ENCODE measurements at regions not wholly inside any gene's neighbourhood (a gene's known extent, or its start where the extent isn't known, plus 50 kb on each side); places are given as distances from the start of the nearest gene placed in this dataset.
"Not testable (repeated sequence)": the region's sequence is repeated elsewhere in the genome, so short reads cannot be mapped to it uniquely, and the experiment has no call there.

DNA sequence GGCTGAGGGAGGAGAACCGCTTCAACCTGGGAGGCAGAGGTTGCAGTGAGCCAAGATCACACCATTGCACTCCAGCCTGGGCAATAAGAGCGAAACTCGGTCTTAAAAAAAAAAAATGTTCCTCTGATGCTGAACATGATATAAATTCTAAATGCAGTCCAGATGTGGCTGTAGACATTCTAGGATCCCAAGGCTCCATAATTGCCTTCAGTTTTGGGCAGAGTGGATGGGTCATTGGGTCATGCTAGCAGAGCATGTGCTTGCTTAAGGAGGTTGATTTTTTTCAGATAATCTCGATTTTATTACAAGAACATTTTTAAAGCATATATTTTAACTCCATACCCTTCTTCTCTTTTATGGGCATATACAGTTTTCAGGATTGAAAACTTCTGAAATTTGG, 112.0 kb downstream of the UTRN start:
- DNase-seq: no peak

DNA sequence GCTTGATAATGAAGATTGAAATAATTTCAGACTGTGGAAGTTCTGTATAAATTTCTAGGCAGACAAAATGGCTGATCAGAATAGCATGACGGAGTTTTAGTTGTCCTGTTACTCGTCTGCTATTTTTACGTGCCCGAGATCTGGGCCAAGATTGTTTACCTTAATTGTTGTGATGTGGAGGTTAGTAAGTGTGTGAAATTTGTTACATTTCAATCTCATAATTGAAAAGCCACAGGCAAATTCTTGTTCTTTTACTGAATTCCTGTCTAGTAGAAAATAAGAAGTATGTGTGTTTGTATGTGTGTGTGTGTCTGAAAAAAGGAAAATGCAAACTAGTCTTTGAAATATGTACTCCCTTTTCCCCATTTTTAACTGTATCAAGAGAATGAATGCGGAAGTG, 115.2 kb downstream of the UTRN start:
- no peak for DNase-seq

DNA sequence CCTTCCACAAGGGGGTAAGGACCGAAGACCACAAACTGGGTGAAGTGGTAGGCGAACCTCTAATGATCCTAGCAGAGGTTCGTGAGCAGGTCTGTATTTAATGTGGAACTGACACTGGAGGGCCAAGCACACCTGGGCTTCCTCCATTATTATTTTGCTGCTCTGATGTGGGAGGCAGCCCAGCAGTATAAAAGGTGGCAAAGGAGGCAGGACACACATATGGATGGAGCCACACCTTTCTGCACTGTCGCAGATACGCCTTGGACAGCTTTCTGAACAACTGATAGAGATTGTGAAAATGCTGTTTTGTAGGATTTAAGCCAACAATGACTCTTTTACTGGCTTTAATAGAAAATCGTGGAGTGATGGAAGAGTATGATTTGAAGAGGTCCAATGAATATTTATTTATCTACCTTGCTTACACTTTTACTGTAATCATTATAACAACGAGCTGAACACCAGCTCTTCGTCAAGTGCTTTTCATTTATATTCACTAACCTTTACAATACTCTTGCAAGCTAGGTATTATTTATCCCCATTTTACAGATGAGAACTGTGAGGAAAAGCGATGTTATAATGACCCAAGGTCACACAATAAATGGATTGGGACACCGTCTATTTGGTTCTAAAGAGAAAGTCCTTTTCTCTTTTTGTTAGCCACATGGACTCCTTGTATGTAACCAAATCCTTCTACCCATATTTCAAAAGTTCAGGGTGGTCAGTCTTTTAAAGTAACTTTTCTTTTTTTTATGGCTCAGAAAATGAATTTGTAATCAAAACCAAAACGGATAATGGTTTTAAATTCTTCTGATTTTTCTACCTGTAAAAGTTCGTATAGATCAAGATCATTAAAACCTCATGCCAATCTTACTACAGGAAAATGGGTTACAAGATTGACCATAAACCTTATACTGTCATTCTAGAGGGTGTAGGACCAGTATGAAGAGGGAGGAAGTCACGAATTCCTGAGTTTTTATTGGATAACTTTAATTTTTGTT, 116.9 kb downstream of the UTRN start:
- no peak for DNase-seq

DNA sequence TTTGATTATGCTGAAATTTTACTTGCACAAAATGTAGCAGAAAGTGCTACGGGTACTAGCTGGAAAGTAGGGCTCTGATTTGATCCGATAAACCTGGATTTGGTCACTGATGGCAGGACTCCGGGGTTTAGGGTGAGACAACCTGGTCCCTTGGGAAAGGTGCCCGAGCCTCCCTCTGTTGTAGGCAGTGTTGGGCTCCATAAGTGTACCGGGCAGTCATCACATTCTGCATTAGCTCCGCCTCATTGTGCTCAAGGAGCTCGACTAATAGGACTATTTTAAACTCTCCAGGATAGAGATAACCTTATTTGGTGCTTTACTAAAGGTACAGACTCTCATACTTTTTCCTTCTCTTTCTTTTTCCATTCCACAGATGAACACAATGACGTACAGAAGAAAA, 117.6 kb downstream of the UTRN start:
- no peak for DNase-seq

DNA sequence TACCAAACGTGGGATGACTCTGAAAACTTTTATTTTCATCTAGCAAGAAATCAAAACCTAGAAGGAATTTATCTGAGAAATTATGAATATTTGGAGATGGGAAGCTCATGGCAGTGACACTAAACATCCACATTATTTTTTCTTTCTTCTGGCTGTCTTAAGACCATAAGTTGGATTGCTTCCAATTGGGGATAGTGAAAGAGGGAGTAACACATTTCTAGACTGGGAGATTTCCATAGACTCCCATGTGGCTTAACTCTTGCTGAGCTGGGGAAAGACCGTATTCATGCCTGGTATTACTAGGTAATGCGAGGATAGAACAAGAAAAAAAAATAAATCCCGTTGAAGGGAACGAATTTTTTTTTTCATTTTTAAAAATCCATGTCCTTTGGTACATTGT, 120.0 kb downstream of the UTRN start:
- DNase-seq: no peak

DNA sequence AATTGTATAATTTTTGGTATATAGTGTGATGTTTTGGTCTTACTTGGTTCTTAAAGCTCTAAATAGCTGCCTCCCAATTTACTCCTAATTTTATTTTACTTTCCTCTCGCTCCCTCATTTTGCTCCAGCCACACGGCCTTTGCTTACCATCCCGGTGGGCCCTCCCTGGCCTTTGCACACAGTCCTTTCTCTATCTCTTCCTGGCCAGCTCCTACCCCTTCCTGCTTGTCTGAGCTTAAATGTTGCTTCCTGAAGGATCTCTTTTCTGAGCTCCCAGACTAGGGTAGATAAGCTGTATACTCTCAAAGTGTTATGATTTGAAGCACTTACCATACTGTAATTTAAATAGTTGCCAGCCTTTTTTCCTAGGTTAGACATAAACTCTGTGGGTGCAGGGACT, 121.7 kb downstream of the UTRN start:
- DNase-seq: no peak

DNA sequence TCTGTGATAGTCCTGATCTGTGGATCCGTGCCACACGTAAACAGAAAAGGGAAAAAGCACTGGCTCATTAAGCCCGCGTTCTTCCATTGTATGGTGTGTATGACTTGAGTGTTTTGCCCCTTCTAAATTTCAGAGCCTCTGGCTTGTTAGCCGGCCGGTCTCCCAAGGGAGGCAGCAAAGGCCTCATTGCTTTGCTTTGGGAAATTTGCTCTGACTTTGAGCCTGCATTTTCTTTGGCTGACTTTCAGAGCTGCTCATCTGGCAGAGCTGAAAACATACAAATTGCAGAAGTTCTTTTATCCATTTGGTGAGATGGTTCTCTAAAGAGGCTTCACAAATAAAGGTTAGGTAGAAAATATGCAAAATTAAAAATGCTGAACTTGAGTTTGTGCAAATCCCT, 123.0 kb downstream of the UTRN start:
- no peak for DNase-seq

DNA sequence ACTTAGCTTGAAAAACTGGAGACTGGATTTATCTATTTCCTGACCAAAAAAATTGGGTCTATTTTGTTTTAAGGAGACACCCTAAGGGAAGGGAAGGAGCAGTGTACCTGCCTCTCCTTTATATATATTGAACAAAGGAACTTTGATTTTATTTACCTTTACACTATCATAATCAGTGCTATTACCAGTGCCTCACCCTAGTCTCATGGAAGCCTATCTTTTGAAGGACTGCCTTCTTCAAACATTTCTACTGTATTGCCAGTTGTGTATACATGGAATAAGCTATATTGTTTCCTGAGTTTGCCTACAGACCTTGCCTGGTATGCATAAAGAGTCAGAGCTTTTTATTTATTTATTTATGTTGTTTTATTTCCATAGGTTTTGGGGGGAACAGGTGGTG, 124.9 kb downstream of the UTRN start:
- no peak for DNase-seq

DNA sequence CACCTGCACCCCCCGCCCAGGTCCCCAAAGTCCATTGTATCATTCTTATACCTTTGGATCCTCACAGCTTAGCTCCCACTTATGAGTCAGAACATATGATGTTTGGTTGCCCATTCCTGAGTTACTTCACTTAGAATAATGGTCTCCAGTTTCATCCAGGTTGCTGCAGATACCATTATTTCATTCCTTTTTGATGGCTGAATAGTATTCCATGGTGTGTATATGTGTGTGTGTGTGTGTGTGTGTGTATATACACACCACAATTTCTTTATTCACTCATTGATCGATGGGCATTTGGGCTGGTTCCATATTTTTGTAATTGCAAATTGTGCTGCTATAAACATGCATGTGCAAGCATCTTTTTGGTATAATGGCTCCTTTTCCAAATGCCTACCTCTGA, 125.4 kb downstream of the UTRN start:
- not testable (repeated sequence) for DNase-seq

DNA sequence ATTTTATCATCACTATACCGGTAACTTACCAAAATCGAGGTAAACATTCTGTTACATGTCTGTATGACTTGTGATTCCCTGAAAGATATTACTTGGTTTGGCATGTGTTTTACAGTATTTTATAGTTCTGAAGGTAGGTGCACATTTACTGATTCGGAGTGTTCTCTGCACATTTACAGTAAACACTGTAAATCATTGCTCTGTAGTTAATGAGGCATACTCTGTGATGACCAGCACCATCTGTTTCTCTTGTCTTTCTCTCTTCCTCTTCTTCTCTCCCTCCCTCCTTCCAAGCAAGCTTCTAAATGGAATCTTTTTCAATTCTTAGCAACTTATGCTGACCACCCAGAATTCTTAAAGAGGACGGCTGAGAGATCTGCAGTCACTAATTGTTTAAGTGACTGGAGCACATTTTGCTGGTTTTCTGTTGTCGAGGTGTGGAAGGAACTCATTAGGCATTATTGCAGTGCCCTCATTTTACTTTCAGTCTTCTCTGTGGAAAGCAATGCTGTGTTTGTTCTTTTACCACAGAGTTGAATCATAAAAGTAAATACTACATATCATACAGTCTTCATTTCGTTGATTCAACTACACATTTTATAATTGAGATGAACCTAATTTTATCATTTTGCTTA, 126.5 kb downstream of the UTRN start:
- no peak for DNase-seq

DNA sequence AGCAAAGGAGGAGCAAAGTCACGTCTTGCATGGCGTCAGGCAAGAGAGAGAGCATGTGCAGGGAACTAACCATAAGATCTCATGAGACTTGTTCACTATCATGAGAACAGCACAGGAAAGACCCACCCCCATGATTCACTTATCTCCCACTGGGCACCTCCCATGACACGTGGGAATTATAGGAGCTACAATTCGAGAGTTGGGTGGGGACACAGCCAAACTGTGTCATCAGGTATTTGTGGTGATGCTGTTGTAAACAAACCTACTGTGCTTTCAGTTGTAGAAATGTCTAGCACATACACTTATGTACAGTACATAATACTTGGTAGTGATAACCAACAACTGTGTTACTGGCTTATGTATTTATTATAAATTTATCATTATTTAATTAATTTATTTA, 128.3 kb downstream of the UTRN start:
- DNase-seq: no peak

DNA sequence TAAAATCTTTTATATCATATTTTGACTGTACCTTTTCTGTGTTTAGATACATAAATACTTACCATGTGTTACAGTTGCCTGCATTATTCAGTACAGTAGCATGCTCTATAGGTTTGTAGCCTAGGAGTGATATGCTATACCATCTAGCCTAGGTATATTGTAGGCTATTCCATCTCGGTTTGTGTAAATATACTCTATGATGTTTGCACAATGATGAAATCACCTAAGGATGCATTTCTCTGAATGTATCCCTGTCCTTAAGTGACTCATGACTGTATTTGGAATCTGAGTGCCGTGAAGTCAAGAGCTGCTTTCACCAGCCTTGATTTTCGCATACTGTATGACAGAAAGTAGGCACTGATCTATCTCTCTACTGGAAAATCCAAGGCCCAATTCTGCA, 129.9 kb downstream of the UTRN start:
- no peak for DNase-seq

DNA sequence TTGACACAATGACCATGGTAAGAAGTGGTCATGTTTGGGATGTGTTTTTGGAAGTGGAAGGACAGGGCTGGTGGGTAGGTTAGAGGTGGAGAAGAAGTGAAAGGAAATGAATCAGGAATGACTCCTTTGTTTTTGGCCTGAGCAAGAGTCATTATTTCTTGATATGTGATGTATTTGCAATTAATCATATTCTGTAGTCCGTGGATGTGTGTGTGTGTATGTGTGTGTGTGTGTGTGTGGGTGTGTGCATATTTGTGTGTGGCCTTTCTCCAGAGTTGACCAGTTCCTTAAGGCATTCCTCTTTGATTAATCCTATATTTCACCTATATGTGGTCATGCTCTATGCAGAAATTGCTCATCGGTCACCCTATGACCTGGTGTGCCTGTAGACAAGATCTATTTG, 130.7 kb downstream of the UTRN start:
- no peak for DNase-seq

DNA sequence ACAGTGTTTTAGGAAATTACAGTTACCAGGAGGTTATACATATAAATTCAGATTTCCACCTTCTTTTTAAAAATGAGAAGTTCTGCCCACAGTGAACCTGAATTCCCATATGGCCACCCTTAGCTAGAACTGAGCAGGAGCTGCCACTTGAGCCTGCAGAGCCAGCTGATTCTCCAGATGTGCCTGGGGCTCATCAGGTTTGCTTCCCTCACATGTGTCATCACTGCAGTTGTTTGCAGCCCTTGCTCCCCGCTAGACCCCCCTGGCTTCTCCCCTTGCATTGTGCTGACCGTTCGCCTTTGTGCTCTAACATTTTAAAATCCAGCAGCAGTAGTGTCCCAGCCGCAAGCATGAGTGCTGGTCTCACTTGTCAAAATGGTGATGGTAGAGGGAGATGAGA, 131.1 kb downstream of the UTRN start:
- DNase-seq: no peak

DNA sequence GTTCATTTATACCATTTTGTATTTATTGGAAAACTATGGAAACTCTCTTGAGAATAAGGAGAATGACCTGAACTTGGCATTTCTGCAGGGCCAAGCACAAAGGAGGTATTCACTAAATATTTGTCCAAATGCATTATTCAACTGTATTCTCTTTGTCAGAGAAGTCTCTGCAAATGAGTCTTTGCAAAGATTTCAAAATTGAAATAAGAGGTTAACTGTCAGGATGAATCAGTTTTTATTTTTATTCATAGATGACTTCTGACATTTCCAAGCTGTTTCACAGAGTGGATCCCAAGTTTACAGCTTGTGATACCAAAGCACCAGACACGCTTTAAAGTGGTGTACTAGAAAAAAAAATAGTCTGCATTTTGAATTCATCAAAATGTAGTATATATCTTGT, 131.6 kb downstream of the UTRN start:
- DNase-seq: no peak

DNA sequence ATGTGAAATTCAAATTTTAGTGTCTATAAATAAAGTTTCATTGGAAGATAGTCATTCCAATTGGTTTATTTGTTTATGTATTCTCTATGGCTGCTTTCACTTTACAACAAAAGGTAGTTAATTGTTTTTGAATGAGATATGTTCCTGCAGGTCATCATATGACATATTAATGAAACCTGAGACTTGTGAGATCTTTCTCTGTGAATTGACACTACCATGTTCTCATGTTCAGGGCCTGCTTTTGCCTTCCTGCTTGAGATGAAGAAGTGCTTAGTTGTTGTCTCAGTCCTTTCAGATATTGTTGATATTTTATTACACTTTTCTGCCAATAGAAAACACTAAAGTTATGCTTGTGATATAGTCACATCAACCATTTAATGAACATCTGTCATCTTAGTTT, 132.5 kb downstream of the UTRN start:
- no peak for DNase-seq

DNA sequence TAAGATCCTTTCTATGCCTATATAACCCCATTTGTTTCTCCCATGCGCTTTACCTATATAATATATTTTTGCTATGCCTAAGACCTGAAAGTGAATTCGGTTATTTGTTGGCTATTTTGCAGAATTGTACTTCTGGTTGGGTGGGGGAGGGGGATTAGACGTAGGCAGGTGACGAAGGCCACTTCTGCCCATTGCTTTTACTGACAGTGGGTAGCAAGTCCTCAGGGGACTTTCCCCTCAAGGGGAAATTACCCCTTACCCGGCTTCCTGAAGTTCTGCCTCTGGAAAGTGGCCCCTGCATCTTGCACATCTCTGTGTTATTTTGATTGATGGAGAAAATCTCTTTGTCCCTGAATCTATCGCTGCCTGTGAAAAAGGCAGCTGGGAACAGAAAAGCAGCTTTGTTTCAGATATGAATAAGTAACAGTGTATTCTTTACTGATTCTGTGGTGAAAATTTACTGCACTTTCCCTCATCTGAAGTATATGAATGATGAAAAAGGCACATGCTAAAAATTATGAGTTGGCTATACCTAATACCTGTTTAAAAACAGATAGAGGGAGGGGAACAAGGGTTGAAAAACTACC, 133.9 kb downstream of the UTRN start:
- DNase-seq: no peak

DNA sequence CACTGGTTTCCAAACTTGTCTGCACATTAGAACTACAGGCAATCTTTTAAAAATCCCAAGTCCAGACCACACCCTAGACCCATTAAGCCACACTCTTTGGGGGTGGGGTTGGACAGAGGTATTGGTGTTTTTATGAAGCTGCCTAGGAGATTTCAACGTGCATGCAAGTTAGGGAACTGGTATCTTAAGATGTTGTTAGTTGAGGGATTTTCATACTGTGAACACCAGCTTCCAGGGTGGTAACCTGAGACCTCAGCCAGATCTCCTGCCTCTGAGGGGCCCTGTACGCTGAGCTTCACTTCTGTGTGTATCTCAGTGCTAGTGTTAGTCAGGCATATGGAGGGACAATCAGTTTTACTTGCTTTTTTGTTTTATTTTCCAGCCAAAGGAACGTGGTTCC, 138.0 kb downstream of the UTRN start:
- no peak for DNase-seq

DNA sequence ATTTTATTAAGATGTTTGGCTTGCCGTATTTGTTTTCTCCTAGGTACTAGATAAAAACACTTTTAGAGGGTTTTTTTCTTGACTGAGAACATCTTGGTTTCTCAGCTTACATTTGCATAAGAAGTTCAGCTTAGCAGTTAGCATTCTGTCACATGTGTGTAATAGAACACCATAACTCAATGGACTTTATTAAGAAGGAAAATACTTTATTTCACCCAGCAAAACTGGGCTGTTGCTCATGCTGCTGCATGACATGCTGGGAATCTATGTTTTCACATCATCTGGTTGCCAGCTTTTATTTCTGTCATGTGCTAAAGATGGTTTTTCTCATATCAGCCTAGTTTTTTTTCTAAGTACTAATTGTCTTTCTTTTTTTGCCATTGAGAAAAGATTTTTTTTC, 144.6 kb downstream of the UTRN start:
- no peak for DNase-seq

DNA sequence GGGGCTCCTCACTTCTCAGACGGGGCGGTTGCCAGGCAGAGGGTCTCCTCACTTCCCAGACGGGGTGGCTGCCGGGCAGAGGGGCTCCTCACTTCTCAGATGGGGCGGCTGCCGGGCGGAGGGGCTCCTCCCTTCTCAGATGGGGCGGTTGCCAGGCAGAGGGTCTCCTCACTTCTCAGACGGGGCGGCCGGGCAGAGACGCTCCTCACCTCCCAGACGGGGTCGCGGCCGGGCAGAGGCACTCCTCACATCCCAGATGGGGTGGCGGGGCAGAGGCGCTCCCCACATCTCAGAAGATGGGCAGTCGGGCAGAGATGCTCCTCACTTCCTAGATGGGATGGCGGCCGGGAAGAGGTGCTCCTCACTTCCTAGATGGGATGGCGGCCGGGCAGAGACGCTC, 148.3 kb downstream of the UTRN start:
- DNase-seq: not testable (repeated sequence)

DNA sequence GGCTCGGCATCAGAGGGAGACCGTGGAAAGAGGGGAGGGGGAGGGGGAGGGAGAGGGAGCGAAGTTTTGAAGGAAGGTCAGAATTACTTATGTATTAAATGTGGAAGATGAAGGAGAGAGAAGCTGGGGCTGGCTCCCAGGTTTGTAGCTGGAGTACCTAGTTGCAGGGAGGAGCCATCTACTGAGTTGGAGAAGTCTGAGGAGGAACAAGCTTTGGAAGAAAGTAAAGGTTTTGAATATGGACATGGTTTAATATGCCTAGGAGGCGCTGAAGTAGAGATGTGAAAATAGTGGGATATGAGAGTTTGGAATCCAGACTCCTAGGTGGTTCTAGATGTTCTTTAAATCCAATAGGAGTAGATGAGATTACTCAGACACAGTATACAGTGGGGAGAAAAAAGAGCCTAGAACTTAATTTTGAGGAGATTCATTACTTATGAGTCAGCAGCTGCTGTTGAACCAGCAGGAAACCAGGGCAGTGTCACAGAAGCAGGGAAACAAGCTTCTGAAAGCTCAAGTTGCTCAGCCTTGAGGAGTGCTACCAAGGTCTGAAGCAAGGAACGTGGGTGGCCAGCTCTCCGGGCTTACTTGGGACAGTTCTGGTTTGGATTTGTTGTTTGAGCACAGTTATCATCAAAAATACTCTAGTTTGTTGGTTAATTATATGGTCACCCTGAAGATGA, 149.3 kb downstream of the UTRN start:
- no peak for DNase-seq

DNA sequence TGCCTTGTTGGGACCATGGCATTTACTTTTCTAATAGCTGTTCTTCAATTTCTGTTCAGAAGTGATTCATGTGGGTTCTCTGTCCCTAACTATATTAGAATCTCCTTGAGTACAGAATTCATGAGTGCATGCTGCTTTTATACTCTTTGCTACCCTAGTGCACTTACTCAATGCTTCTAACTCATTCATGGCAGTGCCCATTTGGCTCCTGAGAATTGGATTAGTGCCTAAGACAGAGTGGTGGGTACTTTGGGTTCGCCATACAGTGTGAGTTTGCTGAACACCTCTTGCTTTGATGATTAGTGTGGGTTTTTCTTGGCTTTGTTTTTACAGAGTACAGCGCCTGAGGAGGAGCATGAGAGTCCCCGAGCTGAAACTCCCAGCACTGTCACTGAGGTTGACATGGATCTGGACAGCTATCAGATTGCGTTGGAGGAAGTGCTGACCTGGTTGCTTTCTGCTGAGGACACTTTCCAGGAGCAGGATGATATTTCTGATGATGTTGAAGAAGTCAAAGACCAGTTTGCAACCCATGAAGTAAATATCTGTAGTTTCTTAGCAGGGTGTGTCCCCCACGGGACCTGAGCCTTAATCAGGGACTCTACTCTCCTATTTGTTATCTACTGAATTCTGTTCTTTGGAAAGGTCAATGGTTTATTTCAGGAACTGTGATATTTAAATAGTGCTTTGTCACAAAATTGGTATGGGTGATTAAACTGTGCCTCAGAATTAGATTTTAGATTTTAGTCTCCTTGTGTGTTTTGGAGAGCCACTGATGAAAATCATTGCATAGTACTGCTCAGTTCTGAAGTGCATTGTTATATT, 150.7 kb downstream of the UTRN start:
- DNase-seq: no peak

DNA sequence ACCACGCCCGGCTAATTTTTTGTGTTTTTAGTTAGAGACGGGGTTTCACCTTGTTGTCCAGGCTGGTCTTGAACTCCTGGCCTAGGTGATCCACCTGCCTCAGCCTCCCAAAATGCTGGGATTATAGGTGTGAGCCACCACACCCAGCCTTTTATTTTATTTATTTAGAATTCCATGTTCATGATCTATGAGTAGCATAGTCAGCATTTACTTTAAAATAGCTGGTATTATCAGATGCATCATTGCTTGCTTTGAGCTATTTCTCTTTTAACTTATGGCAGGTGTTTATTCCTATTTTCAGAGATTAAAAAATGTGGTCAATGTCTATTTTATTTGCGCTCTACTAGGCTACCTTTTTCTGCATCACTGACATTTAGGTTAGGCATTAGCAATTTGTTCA, 152.0 kb downstream of the UTRN start:
- DNase-seq: no peak
